ENCODE measurements at regions not wholly inside any gene's neighbourhood (a gene's known extent, or its start where the extent isn't known, plus 50 kb on each side); places are given as distances from the start of the nearest gene placed in this dataset.
A peak's percentile ranks its signal among the peaks of the same experiment; 100 is the strongest.

GRCh38 chr11:15754221-15754620 lies 602.1 kb downstream of the SOX6 start:
- Mint-ChIP-seq H3K27me3 (ENCODE audit: low read depth) (peaks cover 9% of the 10 kb centered on the region), H3K4me1 (ENCODE audit: low read depth) (no peaks in the 10 kb centered on the region), H3K36me3 (ENCODE audit: low read depth) (no peaks in the 10 kb centered on the region), H3K4me3 (no peak overlapping the region), H3K9me3 (peaks cover 18% of the 10 kb centered on the region), H3K27ac (no peak overlapping the region)
- intact Hi-C loops (cut with micrococcal nuclease) = no loop called here
- no peak for DNase-seq
- CTCF ChIA-PET = no interaction called here

GRCh38 chr11:15757048-15757698 lies 599.2 kb downstream of the SOX6 start:
- H3K27me3 Mint-ChIP-seq (ENCODE audit: low read depth) = peaks cover 15% of the 10 kb centered on the region
- no peak overlapping the region for H3K27ac Mint-ChIP-seq
- H3K4me1 Mint-ChIP-seq (ENCODE audit: low read depth) = no peaks in the 10 kb centered on the region
- CTCF ChIA-PET = no interaction called here
- H3K9me3 Mint-ChIP-seq = peaks cover 21% of the 10 kb centered on the region
- intact Hi-C loops (cut with micrococcal nuclease) = no loop called here
- DNase-seq = no peak
- H3K36me3 Mint-ChIP-seq (ENCODE audit: low read depth) = no peaks in the 10 kb centered on the region
- no peak overlapping the region for H3K4me3 Mint-ChIP-seq

DNA sequence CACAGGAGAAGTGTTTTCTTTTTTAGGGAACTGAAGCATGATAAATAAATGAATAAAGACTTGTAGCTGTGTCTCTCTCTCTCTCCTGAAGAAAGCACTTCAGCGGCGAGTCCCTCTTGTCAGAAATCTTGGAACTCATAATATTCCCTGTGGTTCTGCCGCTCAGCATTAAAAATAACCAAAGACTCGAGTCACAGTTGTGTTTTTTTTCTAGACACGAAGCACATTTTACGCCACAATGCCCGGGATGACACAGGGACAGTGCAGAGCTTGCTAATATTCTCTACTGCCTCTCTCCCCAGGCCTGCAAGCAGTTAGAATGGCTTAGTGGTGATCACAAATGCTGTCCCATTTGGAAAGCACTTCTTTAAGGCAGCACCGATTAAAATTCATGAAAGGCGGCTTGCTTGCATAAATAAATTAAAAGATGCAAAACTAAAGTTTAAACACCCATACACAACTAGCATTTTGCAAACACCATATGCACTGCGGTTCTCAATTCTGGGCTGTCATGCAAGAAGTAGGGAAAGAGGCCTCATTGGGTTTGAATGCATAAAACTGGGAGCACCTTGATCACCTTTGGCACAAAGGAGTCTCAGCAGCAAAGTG lies 597.4 kb downstream of the SOX6 start:
- H3K36me3 Mint-ChIP-seq (ENCODE audit: low read depth) = no peaks in the 10 kb centered on the region
- H3K9me3 Mint-ChIP-seq = peaks cover 15% of the 10 kb centered on the region
- H3K4me3 Mint-ChIP-seq = no peak overlapping the region
- intact Hi-C loops (cut with micrococcal nuclease) = no loop called here
- DNase-seq = no peak
- CTCF ChIA-PET = no interaction called here
- H3K27me3 Mint-ChIP-seq (ENCODE audit: low read depth) = peaks cover 15% of the 10 kb centered on the region
- H3K27ac Mint-ChIP-seq = no peak overlapping the region
- no peaks in the 10 kb centered on the region for H3K4me1 Mint-ChIP-seq (ENCODE audit: low read depth)

GRCh38 chr11:15761235-15761634 lies 595.1 kb downstream of the SOX6 start:
- no peak for DNase-seq
- intact Hi-C loops (cut with micrococcal nuclease) = no loop called here
- Mint-ChIP-seq H3K36me3 (ENCODE audit: low read depth) (no peaks in the 10 kb centered on the region), H3K27ac (no peak overlapping the region), H3K4me1 (ENCODE audit: low read depth) (no peaks in the 10 kb centered on the region), H3K4me3 (no peak overlapping the region), H3K9me3 (peaks cover 4% of the 10 kb centered on the region), H3K27me3 (ENCODE audit: low read depth) (peaks cover 15% of the 10 kb centered on the region)
- CTCF ChIA-PET = interaction anchor here (0.5 kb wide), 1 partner anchor 9 kb away, joined by 3 read pairs; no protein-coding TSS in a partner anchor

GRCh38 chr11:15764326-15764725 lies 592.0 kb downstream of the SOX6 start:
- intact Hi-C loops (cut with micrococcal nuclease) = no loop called here
- H3K4me3 Mint-ChIP-seq = no peak overlapping the region
- no peaks in the 10 kb centered on the region for H3K36me3 Mint-ChIP-seq (ENCODE audit: low read depth)
- no peak for DNase-seq
- H3K27me3 Mint-ChIP-seq (ENCODE audit: low read depth) = peaks cover 6% of the 10 kb centered on the region
- H3K4me1 Mint-ChIP-seq (ENCODE audit: low read depth) = no peaks in the 10 kb centered on the region
- CTCF ChIA-PET = no interaction called here
- no peak overlapping the region for H3K27ac Mint-ChIP-seq
- peaks cover 4% of the 10 kb centered on the region for H3K9me3 Mint-ChIP-seq

DNA sequence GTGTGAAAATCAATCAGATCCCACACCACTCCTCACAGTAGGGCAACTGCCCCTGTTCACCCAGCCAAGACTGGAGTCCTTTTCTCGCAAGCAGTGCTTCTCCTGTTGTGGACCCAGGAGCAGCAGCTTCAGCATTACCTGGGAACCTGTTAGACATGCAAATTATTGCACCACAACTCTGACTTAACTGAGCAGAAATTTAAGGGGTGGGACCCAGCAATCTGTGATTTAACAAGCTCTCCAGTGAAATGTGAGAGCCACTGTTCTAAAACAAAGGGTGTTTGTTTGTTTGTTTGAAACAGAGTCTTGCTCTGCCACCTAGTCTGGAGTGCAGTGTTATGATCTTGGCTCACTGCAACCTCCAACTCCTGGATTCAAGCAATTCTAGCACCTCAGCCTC lies 591.4 kb downstream of the SOX6 start:
- CTCF ChIA-PET = no interaction called here

DNA sequence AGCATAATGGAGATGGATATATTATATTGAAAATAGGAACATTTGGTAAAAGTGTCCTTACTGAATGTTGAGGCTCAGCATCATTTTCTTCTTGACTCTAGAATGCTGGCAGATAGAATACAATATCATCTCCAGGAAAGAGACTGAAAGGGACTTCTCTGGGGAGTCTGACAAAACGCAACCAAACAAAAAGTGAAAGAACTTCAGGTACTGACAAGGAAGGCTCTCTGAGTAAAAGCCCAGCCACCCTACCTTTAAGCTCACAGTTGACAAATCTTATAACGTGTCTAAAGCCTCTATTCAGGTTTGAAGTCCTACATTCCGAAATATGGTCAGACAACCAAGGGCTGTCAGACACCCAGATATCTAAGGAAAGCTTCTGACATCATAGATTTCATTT lies 590.8 kb downstream of the SOX6 start:
- CTCF ChIA-PET = no interaction called here
- Mint-ChIP-seq H3K9me3 (peaks cover 4% of the 10 kb centered on the region), H3K27me3 (ENCODE audit: low read depth) (peaks cover 5% of the 10 kb centered on the region), H3K4me1 (ENCODE audit: low read depth) (no peaks in the 10 kb centered on the region), H3K27ac (no peak overlapping the region), H3K4me3 (no peak overlapping the region), H3K36me3 (ENCODE audit: low read depth) (no peaks in the 10 kb centered on the region)
- intact Hi-C loops (cut with micrococcal nuclease) = no loop called here
- no peak for DNase-seq

More for the DNA sequence above, 591.4 kb downstream of the SOX6 start:
- no peak for DNase-seq
- Mint-ChIP-seq H3K27me3 (ENCODE audit: low read depth) (peaks cover 6% of the 10 kb centered on the region), H3K4me3 (no peak overlapping the region), H3K36me3 (ENCODE audit: low read depth) (no peaks in the 10 kb centered on the region), H3K4me1 (ENCODE audit: low read depth) (no peaks in the 10 kb centered on the region), H3K27ac (no peak overlapping the region), H3K9me3 (peaks cover 4% of the 10 kb centered on the region)
- intact Hi-C loops (cut with micrococcal nuclease) = no loop called here

- H3K27ac Mint-ChIP-seq = no peak overlapping the region
- H3K36me3 Mint-ChIP-seq (ENCODE audit: low read depth) = no peaks in the 10 kb centered on the region
- no peak for DNase-seq
- H3K9me3 Mint-ChIP-seq = peaks cover 2% of the 10 kb centered on the region
- CTCF ChIA-PET = no interaction called here
- H3K27me3 Mint-ChIP-seq (ENCODE audit: low read depth) = no peaks in the 10 kb centered on the region
- intact Hi-C loops (cut with micrococcal nuclease) = no loop called here
- no peaks in the 10 kb centered on the region for H3K4me1 Mint-ChIP-seq (ENCODE audit: low read depth)
- H3K4me3 Mint-ChIP-seq = no peak overlapping the region
Observed at GRCh38 chr11:15768321-15768720, 588.0 kb downstream of the SOX6 start.

DNA sequence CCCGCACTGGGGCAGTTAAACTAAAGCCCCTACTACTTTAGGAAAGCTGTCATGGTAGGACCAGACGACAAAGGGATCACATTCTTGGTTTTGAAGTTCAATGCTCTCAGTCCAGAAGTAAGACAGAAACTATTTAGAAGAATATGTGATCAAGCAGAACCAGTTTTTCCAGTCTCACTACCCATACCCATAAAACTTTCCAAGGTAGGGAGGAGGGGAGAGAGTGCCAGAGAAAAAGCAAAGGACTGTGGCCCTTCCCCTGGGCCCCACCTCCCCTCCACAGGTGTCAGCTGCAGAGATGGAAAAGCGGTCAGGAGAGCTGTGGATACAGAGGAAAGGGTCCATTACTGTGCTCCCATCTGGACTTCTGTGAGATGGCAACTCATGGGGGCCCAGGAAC lies 587.1 kb downstream of the SOX6 start:
- Mint-ChIP-seq H3K27me3 (ENCODE audit: low read depth) (no peaks in the 10 kb centered on the region), H3K4me3 (no peak overlapping the region), H3K9me3 (peaks cover under 1% of the 10 kb centered on the region), H3K36me3 (ENCODE audit: low read depth) (no peaks in the 10 kb centered on the region), H3K4me1 (ENCODE audit: low read depth) (no peaks in the 10 kb centered on the region), H3K27ac (no peak overlapping the region)
- CTCF ChIA-PET = interaction anchor here (0.7 kb wide), 1 partner anchor 11 kb away, joined by 3 read pairs; no protein-coding TSS in a partner anchor
- DNase-seq = no peak
- intact Hi-C loops (cut with micrococcal nuclease) = no loop called here

GRCh38 chr11:15770798-15771414 lies 585.4 kb downstream of the SOX6 start:
- Mint-ChIP-seq H3K36me3 (ENCODE audit: low read depth) (no peaks in the 10 kb centered on the region), H3K4me3 (no peak overlapping the region), H3K27ac (no peak overlapping the region), H3K4me1 (ENCODE audit: low read depth) (no peaks in the 10 kb centered on the region), H3K9me3 (no peaks in the 10 kb centered on the region), H3K27me3 (ENCODE audit: low read depth) (no peaks in the 10 kb centered on the region)
- CTCF ChIA-PET = interaction anchor here (0.7 kb wide), 2 partner anchors 132 to 155 kb away, joined by 3 read pairs; no protein-coding TSS in a partner anchor
- DNase-seq = peak; percentile 39
- intact Hi-C loops (cut with micrococcal nuclease) = loop anchor here (2.0 kb wide), 1 partner anchor 842 kb away; no protein-coding TSS in a partner anchor

- H3K4me3 Mint-ChIP-seq = no peak overlapping the region
- CTCF ChIA-PET = interaction anchor here (0.7 to 1.5 kb wide), 3 partner anchors 11 to 841 kb away, joined by 3 to 4 read pairs (median 3); no protein-coding TSS in a partner anchor
- DNase-seq = no peak
- intact Hi-C loops (cut with micrococcal nuclease) = no loop called here
- no peaks in the 10 kb centered on the region for H3K9me3 Mint-ChIP-seq
- no peak overlapping the region for H3K27ac Mint-ChIP-seq
- H3K36me3 Mint-ChIP-seq (ENCODE audit: low read depth) = no peaks in the 10 kb centered on the region
- no peaks in the 10 kb centered on the region for H3K4me1 Mint-ChIP-seq (ENCODE audit: low read depth)
- H3K27me3 Mint-ChIP-seq (ENCODE audit: low read depth) = no peaks in the 10 kb centered on the region
Observed at GRCh38 chr11:15772547-15772946, 583.8 kb downstream of the SOX6 start.

GRCh38 chr11:15772981-15773380 lies 583.4 kb downstream of the SOX6 start:
- no peaks in the 10 kb centered on the region for H3K27me3 Mint-ChIP-seq (ENCODE audit: low read depth)
- no peaks in the 10 kb centered on the region for H3K36me3 Mint-ChIP-seq (ENCODE audit: low read depth)
- H3K27ac Mint-ChIP-seq = no peak overlapping the region
- no peak for DNase-seq
- H3K9me3 Mint-ChIP-seq = no peaks in the 10 kb centered on the region
- intact Hi-C loops (cut with micrococcal nuclease) = no loop called here
- H3K4me3 Mint-ChIP-seq = no peak overlapping the region
- CTCF ChIA-PET = interaction anchor here (0.6 to 1.5 kb wide), 3 partner anchors 10 to 841 kb away, joined by 3 to 4 read pairs (median 3); no protein-coding TSS in a partner anchor
- H3K4me1 Mint-ChIP-seq (ENCODE audit: low read depth) = no peaks in the 10 kb centered on the region
